Osteoblast (primary cell): ENCODE measurements at regions not wholly inside any gene's neighbourhood (a gene's known extent, or its start where the extent isn't known, plus 50 kb on each side); places are given as distances from the start of the nearest gene placed in this dataset.
A peak's percentile ranks its signal among the peaks of the same experiment; 100 is the strongest.

Experiments used
- DNase-seq: peaks from one replicate; pipeline ENCODE4 v3.0.0; 2011; ENCODE audit warnings: low spot score, mixed read lengths; ENCODE audit not compliant: insufficient read length; ENCODE audit errors: missing footprints
- H2AFZ ChIP-seq: 2 replicates; pipeline ENCODE4 v1.6.0; 2011; ENCODE audit warnings: mild to moderate bottlenecking, low read length
- H3K27ac ChIP-seq: 2 replicates; pipeline ENCODE4 v1.5.1; 2011; ENCODE audit warnings: mild to moderate bottlenecking, low read depth, low read length, moderate library complexity
- H3K27me3 ChIP-seq: 2 replicates; pipeline ENCODE4 v1.6.0; 2012; ENCODE audit warnings: mild to moderate bottlenecking, control low read depth, inconsistent platforms, low read length, moderate library complexity; ENCODE audit not compliant: insufficient read depth
- H3K36me3 ChIP-seq: 2 replicates; pipeline ENCODE4 v1.5.1; 2011; ENCODE audit warnings: mild to moderate bottlenecking, low read length, control low read depth, moderate library complexity; ENCODE audit not compliant: insufficient read depth
- H3K4me1 ChIP-seq: 2 replicates; pipeline ENCODE4 v1.5.1; 2011; ENCODE audit warnings: mild to moderate bottlenecking, low read length, control low read depth, moderate library complexity; ENCODE audit not compliant: insufficient read depth
- H3K4me2 ChIP-seq: 2 replicates; pipeline ENCODE4 v1.6.0; 2011; ENCODE audit warnings: mild to moderate bottlenecking, low read length; ENCODE audit not compliant: insufficient read depth
- H3K4me3 ChIP-seq: fragments of 200-600 bp; sonication (generic); 3 replicates; pipeline ENCODE4 v1.5.1; 2012; ENCODE audit warnings: mild to moderate bottlenecking, low read length, inconsistent platforms; ENCODE audit not compliant: insufficient read depth
- H3K79me2 ChIP-seq: 2 replicates; pipeline ENCODE4 v1.6.0; 2012; ENCODE audit warnings: mild to moderate bottlenecking, low read length, control low read depth, inconsistent platforms; ENCODE audit not compliant: insufficient read depth
- H3K9me3 ChIP-seq: 2 replicates; pipeline ENCODE4 v1.5.1; 2011; ENCODE audit warnings: low read depth, low read length, control low read depth
- H4K20me1 ChIP-seq: 2 replicates; pipeline ENCODE4 v1.6.0; 2012; ENCODE audit warnings: mild to moderate bottlenecking, low read length, control low read depth; ENCODE audit not compliant: insufficient read depth
- CTCF ChIP-seq: IDR thresholded peaks from 2 replicates; pipeline ENCODE4 v1.5.1; 2011; ENCODE audit warnings: mild to moderate bottlenecking, low read depth, low read length, moderate library complexity; ENCODE audit errors: extremely low read depth

DNA sequence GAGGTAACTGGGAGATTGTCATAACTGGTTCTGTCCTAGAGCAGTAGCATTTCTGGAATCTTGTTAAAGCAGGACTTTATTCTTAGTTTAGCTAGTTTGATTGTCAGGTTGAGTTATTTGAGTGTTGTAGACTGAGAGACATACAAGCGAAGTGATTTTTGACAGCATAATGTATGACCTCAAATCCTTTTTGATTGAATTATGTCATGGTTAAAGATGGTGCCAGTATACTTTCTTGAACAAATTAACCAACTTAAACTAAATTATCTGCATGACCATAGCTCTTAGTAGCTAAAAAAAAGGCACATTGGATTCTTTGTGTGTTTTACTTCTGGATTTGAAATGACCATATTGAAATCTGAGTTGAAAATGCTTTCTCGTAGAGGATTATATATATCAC is 626.6 kb downstream of the TMTC2 start:
- no peak overlapping the region for H2AFZ ChIP-seq
- DNase-seq, result peak; percentile 17
- no peak overlapping the region for H3K4me2 ChIP-seq
- H4K20me1 ChIP-seq, result no peaks in the 10 kb centered on the region
- H3K4me1 ChIP-seq, result no peaks in the 10 kb centered on the region
- no peaks in the 10 kb centered on the region for H3K79me2 ChIP-seq
- H3K36me3 ChIP-seq, result no peaks in the 10 kb centered on the region
- H3K27ac ChIP-seq, result no peak overlapping the region
- no peak for TF ChIP-seq CTCF
- no peaks in the 10 kb centered on the region for H3K27me3 ChIP-seq
- H3K9me3 ChIP-seq, result peaks cover 4% of the 10 kb centered on the region
- H3K4me3 ChIP-seq, result no peak overlapping the region

GRCh38 chr12:83276904-83277303 is 590.2 kb downstream of the TMTC2 start:
- Histone ChIP-seq H2AFZ (no peak overlapping the region), H3K4me3 (no peak overlapping the region), H3K36me3 (no peaks in the 10 kb centered on the region), H3K9me3 (no peaks in the 10 kb centered on the region), H3K27ac (no peak overlapping the region), H3K4me1 (no peaks in the 10 kb centered on the region), H3K27me3 (no peaks in the 10 kb centered on the region), H3K4me2 (no peak overlapping the region), H4K20me1 (no peaks in the 10 kb centered on the region), H3K79me2 (no peaks in the 10 kb centered on the region)
- no peak for DNase-seq
- TF ChIP-seq CTCF, result no peak

DNA sequence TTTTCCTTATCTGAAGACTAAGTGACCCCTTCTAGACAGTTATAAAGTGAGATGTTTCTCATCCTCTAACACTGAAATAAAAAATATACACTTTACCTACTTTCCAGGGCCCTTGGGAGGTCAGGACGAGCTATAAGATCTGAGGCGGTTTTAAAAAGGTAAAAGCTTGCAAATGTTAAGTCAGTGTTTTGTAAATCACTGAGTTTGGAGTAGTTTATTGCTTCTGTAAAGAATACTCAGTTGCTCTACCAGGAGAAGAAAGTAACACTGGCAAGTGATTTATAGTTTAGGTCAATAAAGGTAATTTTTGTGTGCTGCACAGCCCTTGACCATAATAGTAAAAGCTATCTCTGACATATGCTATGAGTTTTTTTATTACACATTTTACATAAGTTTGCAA is 584.5 kb downstream of the TMTC2 start:
- Histone ChIP-seq H4K20me1 (no peaks in the 10 kb centered on the region), H3K4me3 (no peak overlapping the region), H2AFZ (no peak overlapping the region), H3K4me1 (no peaks in the 10 kb centered on the region), H3K36me3 (no peaks in the 10 kb centered on the region), H3K27ac (no peak overlapping the region), H3K4me2 (no peak overlapping the region), H3K27me3 (no peaks in the 10 kb centered on the region), H3K79me2 (no peaks in the 10 kb centered on the region), H3K9me3 (no peaks in the 10 kb centered on the region)
- no peak for DNase-seq
- TF ChIP-seq CTCF, result no peak

DNA sequence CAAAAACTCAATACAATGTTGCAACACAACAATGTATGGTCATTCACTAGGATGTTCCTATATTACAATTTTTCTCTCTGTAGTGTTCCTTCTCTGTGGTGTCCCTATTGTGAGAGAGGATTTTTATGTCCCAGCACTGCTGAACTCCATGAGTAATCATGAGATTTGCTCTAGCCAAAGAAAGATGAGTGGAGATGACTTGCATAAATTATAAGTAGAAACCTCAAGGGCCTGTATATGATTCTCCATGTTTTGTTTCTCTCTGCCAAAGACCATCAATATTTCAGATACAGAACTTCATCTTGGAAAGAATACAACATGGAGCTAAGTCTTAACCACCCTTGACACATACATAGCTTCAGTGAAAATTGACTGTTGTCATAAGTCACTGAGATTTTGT is 579.1 kb downstream of the TMTC2 start:
- Histone ChIP-seq H4K20me1 (no peaks in the 10 kb centered on the region), H3K9me3 (no peaks in the 10 kb centered on the region), H3K27ac (no peak overlapping the region)

More for the DNA sequence above, 579.1 kb downstream of the TMTC2 start:
- Histone ChIP-seq H2AFZ (no peak overlapping the region), H3K4me3 (no peak overlapping the region), H3K27me3 (no peaks in the 10 kb centered on the region), H3K4me2 (no peak overlapping the region), H3K36me3 (no peaks in the 10 kb centered on the region), H3K4me1 (no peaks in the 10 kb centered on the region), H3K79me2 (no peaks in the 10 kb centered on the region)
- no peak for TF ChIP-seq CTCF
- DNase-seq, result no peak
